ENCODE measurements at regions not wholly inside any gene's neighbourhood (a gene's known extent, or its start where the extent isn't known, plus 50 kb on each side); places are given as distances from the start of the nearest gene placed in this dataset.

- BruUV-seq (replicated peaks): no TSS peak
- CTCF ChIA-PET: no interaction called here
- POLR2A ChIA-PET (ENCODE audit: low non-redundant PET): no interaction called here
Measured at GRCh38 chr12:74900232-74900631, 309.4 kb downstream of the KCNC2 start.

GRCh38 chr12:74903522-74903921 lies 306.1 kb downstream of the KCNC2 start:
- BruUV-seq (replicated peaks): no TSS peak
- DNase-seq (ENCODE audit: low spot score): peak; percentile 25

More at GRCh38 chr12:74900232-74900631, 309.4 kb downstream of the KCNC2 start:
- H3K4me1 ChIP-seq (ENCODE audit: insufficient read depth, low read length, poor library complexity, severe bottlenecking): no peaks in the 10 kb centered on the region
- DNase-seq (ENCODE audit: low spot score): no peak
- no peak overlapping the region for H3K4me3 ChIP-seq (ENCODE audit: low read depth, low read length, poor library complexity, severe bottlenecking)
- TF ChIP-seq CTCF (conservative IDR thresholded peaks at IDR 0.05; ENCODE audit: low read depth, low read length) (no peak), EZH2 (IDR thresholded peaks at IDR 0.05; ENCODE audit: borderline replicate concordance, low read depth, low read length, poor library complexity, severe bottlenecking) (no peak)
- no peaks in the 10 kb centered on the region for H3K36me3 ChIP-seq (ENCODE audit: insufficient read depth, low read length, poor library complexity, severe bottlenecking)
- intact Hi-C loops (cut with micrococcal nuclease; ENCODE audit: unreplicated experiment): no loop called here
- no peaks in the 10 kb centered on the region for H3K27me3 ChIP-seq (replicated peaks; ENCODE audit: insufficient read depth, low read depth, low read length, poor library complexity)
- H3K9me3 ChIP-seq (ENCODE audit: low read depth, low read length, poor library complexity, severe bottlenecking): no peaks in the 10 kb centered on the region
- no peak overlapping the region for H3K27ac ChIP-seq (ENCODE audit: low read depth, low read length, poor library complexity, severe bottlenecking)

GRCh38 chr12:74906224-74906623 lies 303.4 kb downstream of the KCNC2 start:
- BruUV-seq (replicated peaks): no TSS peak
- Histone ChIP-seq H3K4me3 (ENCODE audit: low read depth, low read length, poor library complexity, severe bottlenecking) (no peak overlapping the region), H3K9me3 (ENCODE audit: low read depth, low read length, poor library complexity, severe bottlenecking) (no peaks in the 10 kb centered on the region), H3K27ac (ENCODE audit: low read depth, low read length, poor library complexity, severe bottlenecking) (no peak overlapping the region), H3K4me1 (ENCODE audit: insufficient read depth, low read length, poor library complexity, severe bottlenecking) (no peaks in the 10 kb centered on the region), H3K36me3 (ENCODE audit: insufficient read depth, low read length, poor library complexity, severe bottlenecking) (no peaks in the 10 kb centered on the region), H3K27me3 (replicated peaks; ENCODE audit: insufficient read depth, low read depth, low read length, poor library complexity) (no peaks in the 10 kb centered on the region)
- ChIA-PET POLR2A (ENCODE audit: low non-redundant PET) (interaction anchor here (0.6 kb wide), 1 partner anchor 783 kb away, joined by 3 read pairs; no protein-coding TSS in a partner anchor), CTCF (no interaction called here)
- intact Hi-C loops (cut with micrococcal nuclease; ENCODE audit: unreplicated experiment): no loop called here
- peak; percentile 12 for DNase-seq (ENCODE audit: low spot score)
- TF ChIP-seq EZH2 (IDR thresholded peaks at IDR 0.05; ENCODE audit: borderline replicate concordance, low read depth, low read length, poor library complexity, severe bottlenecking) (no peak), CTCF (conservative IDR thresholded peaks at IDR 0.05; ENCODE audit: low read depth, low read length) (peak; percentile 44)

More at GRCh38 chr12:74903522-74903921, 306.1 kb downstream of the KCNC2 start:
- ChIA-PET POLR2A (ENCODE audit: low non-redundant PET) (no interaction called here), CTCF (interaction anchor here (0.7 kb wide), 1 partner anchor 13 kb away, joined by 3 read pairs; no protein-coding TSS in a partner anchor)
- intact Hi-C loops (cut with micrococcal nuclease; ENCODE audit: unreplicated experiment): no loop called here
- Histone ChIP-seq H3K4me1 (ENCODE audit: insufficient read depth, low read length, poor library complexity, severe bottlenecking) (no peaks in the 10 kb centered on the region), H3K9me3 (ENCODE audit: low read depth, low read length, poor library complexity, severe bottlenecking) (no peaks in the 10 kb centered on the region), H3K4me3 (ENCODE audit: low read depth, low read length, poor library complexity, severe bottlenecking) (no peak overlapping the region), H3K27ac (ENCODE audit: low read depth, low read length, poor library complexity, severe bottlenecking) (no peak overlapping the region), H3K36me3 (ENCODE audit: insufficient read depth, low read length, poor library complexity, severe bottlenecking) (no peaks in the 10 kb centered on the region), H3K27me3 (replicated peaks; ENCODE audit: insufficient read depth, low read depth, low read length, poor library complexity) (no peaks in the 10 kb centered on the region)
- TF ChIP-seq CTCF (conservative IDR thresholded peaks at IDR 0.05; ENCODE audit: low read depth, low read length) (peak; percentile 54), EZH2 (IDR thresholded peaks at IDR 0.05; ENCODE audit: borderline replicate concordance, low read depth, low read length, poor library complexity, severe bottlenecking) (no peak)

Measured in A673 (cell line).